K562 (cell line): ENCODE measurements at regions not wholly inside any gene's neighbourhood (a gene's known extent, or its start where the extent isn't known, plus 50 kb on each side); places are given as distances from the start of the nearest gene placed in this dataset.

Experiments
- ATAC-seq: fragments of 200-7000 bp; cut with Tn5 transposase; 3 replicates; pipeline ENCODE4 v1.9.1; 2020; ENCODE audit warnings: moderate library complexity
- BruUV-seq: library from RNA; stranded (reverse); fragments of 400-500 nt; replicated peaks from 2 replicates; lab custom pipeline; 2021; lab: Mats Ljungman, UMichigan
- CTCF ChIA-PET: fragments of 300-600 bp; formaldehyde crosslinking; extraction: SDS; loops from one replicate; lab custom pipeline; 2021; ENCODE audit warnings: low intra/inter-chr PET ratio; lab: Yijun Ruan, JAX
- POLR2A ChIA-PET: fragments of 300-600, 350-650 bp; sonication (Branson Sonifier 250); formaldehyde crosslinking; extraction: SDS; loops from one replicate; lab custom pipeline; 2021; ENCODE audit warnings: antibody characterized with exemption, inconsistent platforms; lab: Yijun Ruan, JAX
- DNase-seq, 4 experiments: peaks; one replicate each; pipeline versions ENCODE4 v3.0.0 to v3.0.0-alpha.2; 2011 to 2018; ENCODE audit warnings: low spot score in 3 of 4, mixed read lengths in 3 of 4; ENCODE audit errors: extremely low read depth in 1 of 4
- FAIRE-seq: peaks from 2 replicates; lab custom pipeline; 2011; peaks lifted over from hg19 to GRCh38; lab: Jason Lieb, UNC
- H2AFZ ChIP-seq: 2 replicates; pipeline ENCODE4 v1.6.0; 2011; ENCODE audit warnings: low read depth, low read length, control low read depth, inconsistent platforms
- H3K27ac ChIP-seq: fragments of 200-600 bp; 3 replicates; pipeline ENCODE4 v1.8.0; 2011; ENCODE audit warnings: low read depth, mild to moderate bottlenecking, control low read depth, inconsistent platforms, low read length, moderate library complexity, mixed read lengths; ENCODE audit errors: extremely low read depth
- H3K27me3 ChIP-seq, 2 experiments: fragments of 300-600 bp in 1 of 2; 2 replicates in 1 of 2; 3 replicates in 1 of 2; pipeline versions ENCODE4 v1.6.0 to v1.8.0; 2011; ENCODE audit warnings: inconsistent platforms in 2 of 2, low read length in 2 of 2, mild to moderate bottlenecking in 1 of 2, mixed read lengths in 1 of 2, moderate library complexity in 1 of 2; ENCODE audit not compliant: control insufficient read depth in 2 of 2, insufficient read depth in 2 of 2
- H3K36me3 ChIP-seq: fragments of 300-600 bp; 3 replicates; pipeline ENCODE4 v1.8.0; 2011; ENCODE audit warnings: mild to moderate bottlenecking, low read length, inconsistent platforms; ENCODE audit not compliant: control insufficient read depth, insufficient read depth
- H3K4me1 ChIP-seq, 2 experiments: fragments of 200-600 bp in 1 of 2; replicated peaks in 1 of 2; 2 replicates in 1 of 2; 3 replicates in 1 of 2; pipeline versions ENCODE4 v1.5.1 to v1.8.0; 2011; ENCODE audit warnings: inconsistent platforms in 2 of 2, low read length in 2 of 2, mild to moderate bottlenecking in 1 of 2, mixed read lengths in 1 of 2, moderate library complexity in 1 of 2; ENCODE audit not compliant: control insufficient read depth in 2 of 2, insufficient read depth in 2 of 2
- H3K4me2 ChIP-seq: 2 replicates; pipeline ENCODE4 v1.6.1; 2011; ENCODE audit warnings: low read length, control low read depth, inconsistent platforms, mixed read lengths; ENCODE audit not compliant: insufficient read depth
- H3K4me3 ChIP-seq: fragments of 200-600 bp; sonication (generic), shearing (Covaris generic); 2 replicates; pipeline ENCODE4 v1.5.1; 2016; ENCODE audit warnings: control low read depth, inconsistent platforms
- H3K79me2 ChIP-seq: fragments of 200-600 bp; 3 replicates; pipeline ENCODE4 v1.8.0; 2011; ENCODE audit warnings: low read length, inconsistent platforms; ENCODE audit not compliant: control insufficient read depth, insufficient read depth
- H3K9ac ChIP-seq, 2 experiments: 2 replicates each; pipeline versions ENCODE4 v1.6.0 to v1.6.1; 2011; ENCODE audit warnings: low read depth in 2 of 2, low read length in 2 of 2, control low read depth in 1 of 2, inconsistent platforms in 1 of 2, mild to moderate bottlenecking in 1 of 2, mixed read lengths in 1 of 2; ENCODE audit not compliant: insufficient read depth in 1 of 2
- H3K9me1 ChIP-seq: one replicate; pipeline ENCODE4 v1.6.0; 2011; ENCODE audit warnings: inconsistent platforms, mild to moderate bottlenecking, low read length, moderate library complexity; ENCODE audit not compliant: control insufficient read depth, insufficient read depth
- H3K9me3 ChIP-seq: replicated peaks from 2 replicates; pipeline ENCODE4 v1.5.1; 2011; ENCODE audit warnings: low read depth, low read length, inconsistent platforms; ENCODE audit not compliant: control insufficient read depth, insufficient read depth
- H4K20me1 ChIP-seq: replicated peaks from 2 replicates; pipeline ENCODE4 v1.6.1; 2011; ENCODE audit warnings: low read length, inconsistent platforms, mixed read lengths; ENCODE audit not compliant: control insufficient read depth, insufficient read depth
- ATF7 ChIP-seq: fragments of 450-650 bp; IDR thresholded peaks from 2 replicates; pipeline ENCODE4 v1.7.1; 2014; ENCODE audit warnings: mild to moderate bottlenecking, moderate library complexity
- C11orf30 ChIP-seq: fragments of 450-650 bp; IDR thresholded peaks from 2 replicates; pipeline ENCODE4 v1.6.1; 2016; ENCODE audit warnings: low read depth, mild to moderate bottlenecking
- ETV1 ChIP-seq: fragments of 450-650 bp; conservative IDR thresholded peaks from 2 replicates; pipeline ENCODE4 v1.6.1; 2016; ENCODE audit warnings: missing genetic modification characterization, control low read depth, low read depth, missing compliant biosample characterization
- MAFF ChIP-seq: IDR thresholded peaks from 2 replicates; pipeline ENCODE4 v1.6.1; 2012; ENCODE audit warnings: low read length, improper control_type of control experiment
- MAFG ChIP-seq: fragments of 450-650 bp; conservative IDR thresholded peaks from 2 replicates; pipeline ENCODE4 v1.6.1; 2016; ENCODE audit warnings: missing genetic modification characterization, missing compliant biosample characterization
- ZNF184 ChIP-seq: sonication (generic); formaldehyde crosslinking; IDR thresholded peaks from 2 replicates; pipeline ENCODE4 v1.5.0; 2020; ENCODE audit warnings: missing genetic modification reagents
- ZNF316 ChIP-seq: fragments of 450-650 bp; IDR thresholded peaks from 2 replicates; pipeline ENCODE4 v1.6.1; 2016
- WGBS: fragments of 100-300 bp; shearing (Covaris generic); methylation state at CpG from one replicate; pipeline ENCODE4 v1.1.6; 2016; ENCODE audit warnings: low coverage, mixed read lengths; ENCODE audit not compliant: insufficient coverage; ENCODE audit errors: missing lambda C conversion rate; 5-methylcytosine and 5-hydroxymethylcytosine counted together
- in situ Hi-C: fragments of 300-500 bp; cut with MboI; formaldehyde crosslinking; loops from 4 replicates; pipeline ENCODE4 v1.15.0; 2018; ENCODE audit warnings: inconsistent platforms, mixed read lengths
- intact Hi-C: fragments of 100-400 bp; cut with micrococcal nuclease; formaldehyde crosslinking; loops from 2 replicates; pipeline ENCODE4 v1.14.2; 2022

DNA sequence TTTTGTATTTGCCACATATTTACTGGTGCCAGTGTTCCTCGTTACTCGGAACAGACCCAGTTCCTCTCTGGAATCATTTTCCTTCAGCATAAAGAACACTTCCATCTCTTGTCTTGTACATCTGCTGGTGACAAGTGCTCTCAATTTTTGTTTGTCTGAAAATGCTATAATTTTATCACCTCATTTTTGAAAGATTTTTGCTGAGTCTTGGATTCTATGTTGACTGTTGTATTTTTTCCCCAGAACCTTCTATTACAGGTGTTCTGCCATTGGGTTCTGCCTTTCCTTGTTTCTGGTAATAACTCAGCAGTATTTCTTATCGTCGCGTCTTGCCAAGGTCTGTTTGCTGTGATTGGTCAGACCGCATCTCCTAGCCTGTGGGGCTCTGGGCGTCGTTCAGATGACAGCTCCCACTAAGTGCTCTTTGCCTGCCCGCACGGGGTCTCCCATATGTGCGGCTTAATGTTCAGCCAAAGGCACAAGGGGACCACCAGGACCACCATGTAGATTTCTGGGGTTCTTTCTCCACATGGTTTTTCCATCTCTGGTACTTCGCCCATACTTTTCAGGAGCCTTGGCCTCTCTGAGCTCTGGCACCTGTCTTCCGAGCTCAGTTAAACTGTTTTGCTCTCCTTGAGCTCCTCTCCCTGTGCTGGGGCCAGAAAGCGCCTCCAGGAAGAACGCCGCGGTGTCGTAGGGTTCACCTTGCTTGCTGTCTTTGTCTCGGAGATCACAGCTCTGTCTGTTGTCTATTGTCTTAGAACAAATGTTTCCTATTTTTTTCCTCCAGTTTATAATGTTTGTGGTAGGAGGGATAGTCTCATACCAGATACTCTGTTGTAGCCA lies 80.0 kb downstream of the METRNL start:
- H4K20me1 ChIP-seq = no peaks in the 10 kb centered on the region
- ChIA-PET POLR2A (interaction anchor here (0.6 to 1.3 kb wide), 3 partner anchors 10 to 34 kb away, joined by 4 to 5 read pairs (median 5); no protein-coding TSS in a partner anchor), CTCF (no interaction called here)
- H3K4me1 ChIP-seq = peaks cover 3 to 13% of the 10 kb centered on the region in 2 experiments; a peak in 4 of 5 replicates
- no peak overlapping the region for H3K4me2 ChIP-seq
- H3K9ac ChIP-seq = no peak overlapping the region
- WGBS = 28% methylated on average over 19 of the region's 19 CpGs
- no TSS peak for BruUV-seq
- H2AFZ ChIP-seq = no peak overlapping the region
- H3K79me2 ChIP-seq = no peaks in the 10 kb centered on the region
- TF ChIP-seq ATF7 (no peak), ZNF316 (peak; percentile 78), MAFF (0 out of 2 replicates have a peak, but pooled peaks have one; percentile 2), C11orf30 (peak; percentile 45; the same call in 1 of the 2 replicates), MAFG (peak; percentile 38), ZNF184 (CRISPR knock-in tag) (no peak), ETV1 (tag) (no peak)
- TF ChIP-seq, all 486 proteins: peak for 4
- H3K27me3 ChIP-seq = peaks cover 18 to 50% of the 10 kb centered on the region in 2 experiments
- no peaks in the 10 kb centered on the region for H3K9me3 ChIP-seq
- no peak overlapping the region for H3K27ac ChIP-seq
- ATAC-seq = no peak
- no peaks in the 10 kb centered on the region for H3K36me3 ChIP-seq
- in situ Hi-C loops (no loop called here), intact Hi-C loops (no loop called here)
- H3K9me1 ChIP-seq = no peaks in the 10 kb centered on the region
- peak; percentile 37 for FAIRE-seq
- H3K4me3 ChIP-seq = no peak overlapping the region
- no peak for DNase-seq
